Adrenal gland (tissue), 5 donors: ENCODE measurements at regions not wholly inside any gene's neighbourhood (a gene's known extent, or its start where the extent isn't known, plus 50 kb on each side); places are given as distances from the start of the nearest gene placed in this dataset.

ENCODE experiments used
- CTCF ChIP-seq, 6 experiments: fragments of 450-650 bp in 4 of 6; fragments of 200-600 bp in 2 of 6; sonication (generic) in 1 of 6; IDR thresholded peaks; 1 replicate in 5 of 6; 2 replicates in 1 of 6; pipeline versions ENCODE4 v1.5.1 to v1.8.0; 2016 to 2021; ENCODE audit warnings: antibody characterized with exemption in 6 of 6, mild to moderate bottlenecking in 2 of 6, moderate library complexity in 1 of 6
- POLR2A ChIP-seq, 2 donors: fragments of 450-650 bp; IDR thresholded peaks; one replicate each; pipeline ENCODE4 v1.6.1; 2017; ENCODE audit warnings: antibody characterized with exemption in 2 of 2, mild to moderate bottlenecking in 2 of 2, moderate library complexity in 1 of 2
- donor health status: DM: no; HTN: no; CAD: no.

GRCh38 chrX:134741746-134742145, 55.3 kb downstream of the PABIR2 start:
- TF ChIP-seq CTCF (IDR thresholded peaks at IDR 0.05) (no peak), POLR2A (IDR thresholded peaks at IDR 0.05) (no peak)
